ENCODE measurements at regions not wholly inside any gene's neighbourhood (a gene's known extent, or its start where the extent isn't known, plus 50 kb on each side); places are given as distances from the start of the nearest gene placed in this dataset.

- TF ChIP-seq, protein P1, sequence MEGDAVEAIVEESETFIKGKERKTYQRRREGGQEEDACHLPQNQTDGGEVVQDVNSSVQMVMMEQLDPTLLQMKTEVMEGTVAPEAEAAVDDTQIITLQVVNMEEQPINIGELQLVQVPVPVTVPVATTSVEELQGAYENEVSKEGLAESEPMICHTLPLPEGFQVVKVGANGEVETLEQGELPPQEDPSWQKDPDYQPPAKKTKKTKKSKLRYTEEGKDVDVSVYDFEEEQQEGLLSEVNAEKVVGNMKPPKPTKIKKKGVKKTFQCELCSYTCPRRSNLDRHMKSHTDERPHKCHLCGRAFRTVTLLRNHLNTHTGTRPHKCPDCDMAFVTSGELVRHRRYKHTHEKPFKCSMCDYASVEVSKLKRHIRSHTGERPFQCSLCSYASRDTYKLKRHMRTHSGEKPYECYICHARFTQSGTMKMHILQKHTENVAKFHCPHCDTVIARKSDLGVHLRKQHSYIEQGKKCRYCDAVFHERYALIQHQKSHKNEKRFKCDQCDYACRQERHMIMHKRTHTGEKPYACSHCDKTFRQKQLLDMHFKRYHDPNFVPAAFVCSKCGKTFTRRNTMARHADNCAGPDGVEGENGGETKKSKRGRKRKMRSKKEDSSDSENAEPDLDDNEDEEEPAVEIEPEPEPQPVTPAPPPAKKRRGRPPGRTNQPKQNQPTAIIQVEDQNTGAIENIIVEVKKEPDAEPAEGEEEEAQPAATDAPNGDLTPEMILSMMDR (conservative IDR thresholded peaks at IDR 0.05; ENCODE audit: low read length): no peak
- H3K4me3 ChIP-seq (ENCODE audit: low read length): no peak overlapping the region
- no peak for DNase-seq (ENCODE audit: low read depth)
Observed at GRCh38 chr4:117455088-117455487, 369.7 kb upstream of the TRAM1L1 start.

DNA sequence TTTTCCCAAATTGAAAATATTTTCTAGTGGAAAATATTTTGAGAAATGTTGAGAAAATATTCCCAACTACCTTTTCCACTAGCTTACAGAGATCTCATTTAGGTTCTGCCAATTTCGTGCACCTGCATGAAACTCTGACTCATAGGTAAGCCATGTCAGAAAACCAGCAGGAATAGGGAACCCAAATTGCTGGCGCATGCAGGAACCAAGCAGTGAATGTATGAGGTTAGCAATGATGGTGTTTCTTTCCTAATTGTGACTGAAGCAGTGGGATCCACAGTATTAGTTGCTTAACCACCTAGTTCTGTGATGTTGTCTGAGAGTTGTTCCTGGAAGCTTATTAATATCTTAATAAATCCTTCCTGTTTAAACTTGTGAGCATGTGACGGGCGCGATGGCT lies 381.0 kb upstream of the TRAM1L1 start:
- TF ChIP-seq, protein P1 (conservative IDR thresholded peaks at IDR 0.05; ENCODE audit: low read length): no peak
- DNase-seq (ENCODE audit: low read depth): no peak
- no peak overlapping the region for H3K4me3 ChIP-seq (ENCODE audit: low read length)

DNA sequence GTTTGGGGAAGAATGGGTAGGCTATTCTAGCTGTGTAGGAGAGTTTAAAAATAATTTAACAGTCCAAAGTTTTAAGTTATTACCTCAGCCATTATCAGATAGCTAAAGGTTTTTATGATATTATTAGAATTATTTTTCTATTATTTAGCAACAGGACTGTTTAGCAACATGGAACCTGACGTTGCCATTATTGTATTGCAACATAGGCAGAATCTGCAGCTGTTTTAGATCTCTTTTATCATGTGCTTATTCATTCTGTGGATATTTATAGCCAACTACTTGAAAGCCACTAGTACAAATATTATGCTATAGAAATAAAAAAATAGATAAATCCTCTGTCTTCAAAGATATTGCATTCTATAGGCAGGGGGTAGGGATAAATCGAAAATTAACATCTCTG lies 382.0 kb upstream of the TRAM1L1 start:
- no peak overlapping the region for H3K4me3 ChIP-seq (ENCODE audit: low read length)
- TF ChIP-seq, protein P1 (conservative IDR thresholded peaks at IDR 0.05; ENCODE audit: low read length): no peak
- no peak for DNase-seq (ENCODE audit: low read depth)

DNA sequence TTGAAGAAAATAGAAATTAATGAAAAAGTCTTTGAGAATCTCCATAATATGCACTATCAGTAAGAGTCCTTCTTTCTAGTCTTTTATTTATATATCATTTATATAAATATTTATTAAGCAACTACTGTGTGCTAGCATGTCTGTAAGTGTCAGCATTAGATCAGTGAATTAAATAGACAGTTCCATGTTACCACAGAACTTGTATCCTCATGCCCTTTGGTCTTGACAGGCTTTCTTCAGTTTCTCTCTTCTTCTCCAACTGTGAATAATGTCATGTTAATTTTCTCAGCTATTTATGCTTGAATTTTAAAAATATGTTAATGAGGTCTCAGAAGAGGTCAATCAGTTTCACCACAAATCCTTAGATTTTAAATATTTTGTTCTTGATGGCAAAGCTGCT lies 389.6 kb upstream of the TRAM1L1 start:
- DNase-seq (ENCODE audit: low read depth): no peak
- TF ChIP-seq, protein P1 (conservative IDR thresholded peaks at IDR 0.05; ENCODE audit: low read length): no peak
- H3K4me3 ChIP-seq (ENCODE audit: low read length): no peak overlapping the region

DNA sequence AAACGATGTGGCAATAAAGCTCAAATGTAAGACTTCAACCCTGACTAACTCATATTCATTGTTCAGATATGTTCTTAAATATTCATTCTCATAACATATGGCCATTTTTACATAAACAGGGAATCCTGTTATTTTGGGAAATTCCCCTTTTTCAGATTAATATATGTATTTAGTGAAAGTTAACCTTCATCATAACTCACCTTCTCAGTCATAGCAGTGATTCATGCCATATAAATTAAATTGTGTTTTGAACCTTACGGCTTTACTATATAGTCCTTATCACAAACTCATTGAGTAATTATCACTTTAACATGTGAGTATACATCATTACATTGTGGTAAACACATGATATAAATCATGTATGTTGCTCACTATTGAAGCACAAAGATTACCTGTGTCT lies 392.5 kb upstream of the TRAM1L1 start:
- no peak for DNase-seq (ENCODE audit: low read depth)
- TF ChIP-seq, protein P1 (conservative IDR thresholded peaks at IDR 0.05; ENCODE audit: low read length): no peak

GRCh38 chr4:117478702-117479101 lies 393.3 kb upstream of the TRAM1L1 start:
- no peak for DNase-seq (ENCODE audit: low read depth)
- no peak overlapping the region for H3K4me3 ChIP-seq (ENCODE audit: low read length)
- TF ChIP-seq, protein P1 (conservative IDR thresholded peaks at IDR 0.05; ENCODE audit: low read length): no peak

More for the DNA sequence above, 392.5 kb upstream of the TRAM1L1 start:
- no peak overlapping the region for H3K4me3 ChIP-seq (ENCODE audit: low read length)

GRCh38 chr4:117479673-117480072 lies 394.3 kb upstream of the TRAM1L1 start:
- TF ChIP-seq, protein P1 (conservative IDR thresholded peaks at IDR 0.05; ENCODE audit: low read length): no peak
- DNase-seq (ENCODE audit: low read depth): no peak
- no peak overlapping the region for H3K4me3 ChIP-seq (ENCODE audit: low read length)
